IMR-90 (cell line): ENCODE measurements at regions not wholly inside any gene's neighbourhood (a gene's known extent, or its start where the extent isn't known, plus 50 kb on each side); places are given as distances from the start of the nearest gene placed in this dataset.

Experiments used
- ATAC-seq: fragments of 200-7000 bp; cut with Tn5 transposase; 2 replicates; pipeline ENCODE4 v1.9.1; 2020; ENCODE audit warnings: low read depth, mild to moderate bottlenecking, moderate library complexity
- BruUV-seq: library from RNA; stranded (reverse); fragments of 400-500 nt; replicated peaks from 2 replicates; lab custom pipeline; 2021; lab: Mats Ljungman, UMichigan
- CTCF ChIA-PET: fragments of 300-600 bp; formaldehyde crosslinking; extraction: SDS; loops from one replicate; lab custom pipeline; 2021; ENCODE audit warnings: antibody characterized with exemption; lab: Yijun Ruan, JAX
- POLR2A ChIA-PET: fragments of 300-600 bp; sonication (Branson Sonifier 250); formaldehyde crosslinking; loops from one replicate; lab custom pipeline; 2022; ENCODE audit warnings: antibody characterized with exemption; ENCODE audit not compliant: unreplicated experiment; lab: Charles Lee
- DNase-seq: peaks from one replicate; pipeline ENCODE4 v3.0.0; 2013
- H2AFZ ChIP-seq: replicated peaks from 2 replicates; pipeline ENCODE3; 2013; ENCODE audit warnings: low read length, mild to moderate bottlenecking; ENCODE audit not compliant: poor library complexity
- H2AK5ac ChIP-seq: 2 replicates; pipeline ENCODE4 v1.6.1; 2013; ENCODE audit warnings: low read depth, low read length, inconsistent platforms
- H2AK9ac ChIP-seq: replicated peaks from 2 replicates; pipeline ENCODE3; 2013; ENCODE audit warnings: mild to moderate bottlenecking, low read depth, low read length, moderate library complexity; ENCODE audit not compliant: poor library complexity
- H2BK120ac ChIP-seq: 2 replicates; pipeline ENCODE4 v1.6.1; 2013; ENCODE audit warnings: low read depth, low read length, inconsistent platforms
- H2BK15ac ChIP-seq: 3 replicates; pipeline ENCODE4 v1.6.1; 2013; ENCODE audit warnings: low read depth, low read length, inconsistent platforms
- H2BK20ac ChIP-seq: 2 replicates; pipeline ENCODE4 v1.6.1; 2013; ENCODE audit warnings: low read depth, mild to moderate bottlenecking, inconsistent platforms, low read length, moderate library complexity
- H2BK5ac ChIP-seq: 2 replicates; pipeline ENCODE4 v1.6.1; 2013; ENCODE audit warnings: mild to moderate bottlenecking, low read depth, low read length, inconsistent platforms; ENCODE audit not compliant: poor library complexity, severe bottlenecking
- H3K14ac ChIP-seq: replicated peaks from 2 replicates; pipeline ENCODE4 v1.6.1; 2013; ENCODE audit warnings: low read depth, low read length, inconsistent platforms
- H3K18ac ChIP-seq: 2 replicates; pipeline ENCODE4 v1.6.1; 2013; ENCODE audit warnings: low read depth, low read length, control low read depth
- H3K23ac ChIP-seq: 2 replicates; pipeline ENCODE4 v1.6.1; 2013; ENCODE audit warnings: low read depth, low read length, inconsistent platforms
- H3K27ac ChIP-seq: 2 replicates; pipeline ENCODE4 v1.5.1; 2013; ENCODE audit warnings: mild to moderate bottlenecking, control low read depth, low read length; ENCODE audit not compliant: insufficient read depth
- H3K27me3 ChIP-seq: 2 replicates; pipeline ENCODE4 v1.6.1; 2013; ENCODE audit warnings: low read length; ENCODE audit not compliant: control insufficient read depth, insufficient read depth
- H3K36me3 ChIP-seq: 2 replicates; pipeline ENCODE4 v1.6.1; 2013; ENCODE audit warnings: low read length, mixed read lengths; ENCODE audit not compliant: control insufficient read depth, insufficient read depth
- H3K4ac ChIP-seq: 2 replicates; pipeline ENCODE4 v1.6.1; 2013; ENCODE audit warnings: low read depth, low read length, inconsistent platforms
- H3K4me1 ChIP-seq: 2 replicates; pipeline ENCODE4 v1.6.1; 2013; ENCODE audit warnings: low read length, mixed read lengths; ENCODE audit not compliant: control insufficient read depth, insufficient read depth
- H3K4me2 ChIP-seq: 2 replicates; pipeline ENCODE4 v1.6.1; 2013; ENCODE audit warnings: low read depth, mild to moderate bottlenecking, control low read depth, low read length, moderate library complexity
- H3K4me3 ChIP-seq: 2 replicates; pipeline ENCODE4 v1.5.1; 2013; ENCODE audit warnings: low read depth, mild to moderate bottlenecking, control low read depth, low read length, moderate library complexity; ENCODE audit not compliant: insufficient read depth
- H3K56ac ChIP-seq: 2 replicates; pipeline ENCODE4 v1.6.1; 2013; ENCODE audit warnings: low read length, inconsistent platforms; ENCODE audit not compliant: insufficient read depth; ENCODE audit errors: extremely low read depth
- H3K79me1 ChIP-seq, 2 experiments: 2 replicates each; pipeline ENCODE4 v1.6.1; 2013; ENCODE audit warnings: low read length in 2 of 2, inconsistent platforms in 1 of 2, low read depth in 1 of 2
- H3K9ac ChIP-seq: 2 replicates; pipeline ENCODE4 v1.6.1; 2013; ENCODE audit warnings: low read depth, low read length, control low read depth
- H3K9me1 ChIP-seq: 2 replicates; pipeline ENCODE4 v1.6.1; 2013; ENCODE audit warnings: low read length, inconsistent platforms; ENCODE audit not compliant: insufficient read depth
- H3K9me3 ChIP-seq: 2 replicates; pipeline ENCODE4 v1.6.1; 2013; ENCODE audit warnings: low read length; ENCODE audit not compliant: control insufficient read depth, insufficient read depth
- H4K20me1 ChIP-seq: 2 replicates; pipeline ENCODE4 v1.6.1; 2013; ENCODE audit warnings: low read length, inconsistent platforms; ENCODE audit not compliant: insufficient read depth
- H4K5ac ChIP-seq: 2 replicates; pipeline ENCODE4 v1.6.1; 2013; ENCODE audit warnings: mild to moderate bottlenecking, low read depth, low read length, control low read depth
- H4K8ac ChIP-seq, 2 experiments: 2 replicates each; pipeline ENCODE4 v1.6.1; 2013; ENCODE audit warnings: low read depth in 2 of 2, low read length in 2 of 2, control low read depth in 1 of 2, inconsistent platforms in 1 of 2
- H4K91ac ChIP-seq: 2 replicates; pipeline ENCODE4 v1.6.1; 2013; ENCODE audit warnings: low read depth, low read length, inconsistent platforms; ENCODE audit not compliant: insufficient read depth
- BHLHE40 ChIP-seq: fragments of 150-350 bp; IDR thresholded peaks from 2 replicates; pipeline ENCODE4 v1.6.1; 2016; ENCODE audit warnings: mild to moderate bottlenecking, low read depth, low read length
- FOS ChIP-seq: fragments of 150-350 bp; IDR thresholded peaks from 2 replicates; pipeline ENCODE4 v1.6.1; 2016; ENCODE audit warnings: low read depth, low read length
- MAFK ChIP-seq: IDR thresholded peaks from 2 replicates; pipeline ENCODE4 v1.6.1; 2012; ENCODE audit warnings: low read depth, low read length, improper control_type of control experiment
- POLR2A ChIP-seq: IDR thresholded peaks from 2 replicates; pipeline ENCODE4 v1.6.1; 2012; ENCODE audit warnings: mild to moderate bottlenecking, low read depth, low read length
- RCOR1 ChIP-seq: IDR thresholded peaks from 2 replicates; pipeline ENCODE4 v1.6.1; 2012; ENCODE audit warnings: mild to moderate bottlenecking, low read length, improper control_type of control experiment; ENCODE audit not compliant: insufficient replicate concordance
- RFX5 ChIP-seq: IDR thresholded peaks from 2 replicates; pipeline ENCODE4 v1.8.0; 2012; ENCODE audit warnings: low read depth, mild to moderate bottlenecking, low read length, moderate library complexity
- USF2 ChIP-seq: fragments of 150-350 bp; IDR thresholded peaks from 2 replicates; pipeline ENCODE4 v1.6.1; 2017; ENCODE audit warnings: mild to moderate bottlenecking, antibody characterized with exemption, low read length, low read depth
- WGBS, 2 experiments: methylation state at CpG; one replicate each; pipeline versions ENCODE4 v1.1.5 to v1.1.7; 2013; ENCODE audit warnings: missing lambda C conversion rate in 2 of 2; ENCODE audit not compliant: insufficient read length in 1 of 2; ENCODE audit errors: extremely low coverage in 2 of 2; 5-methylcytosine and 5-hydroxymethylcytosine counted together
- dilution Hi-C: fragments of 300-500 bp; cut with HindIII; formaldehyde crosslinking; loops from one replicate; pipeline ENCODE4 v1.14.3; 2018; ENCODE audit warnings: low sequenced_read_pairs; ENCODE audit not compliant: unreplicated experiment
- in situ Hi-C: fragments of 300-500 bp; cut with MboI; formaldehyde crosslinking; loops from 3 replicates; pipeline ENCODE4 v1.14.3; 2019; ENCODE audit warnings: low sequenced_read_pairs, inconsistent platforms, mixed read lengths
- intact Hi-C: fragments of 100-400 bp; cut with micrococcal nuclease; formaldehyde crosslinking; loops from 2 replicates; pipeline ENCODE4 v1.10.0; 2022
- TF ChIP-seq, protein P1 (sequence below): fragments of 150-350 bp; IDR thresholded peaks from 2 replicates; pipeline ENCODE4 v1.6.1; 2016; ENCODE audit warnings: low read depth, mild to moderate bottlenecking, low read length, moderate library complexity, borderline replicate concordance

GRCh38 chr12:127393465-127393864 lies 873.5 kb upstream of the TMEM132C start:
- no peak for TF ChIP-seq BHLHE40
- TF ChIP-seq RFX5: no peak
- no peak for TF ChIP-seq RCOR1
- TF ChIP-seq, protein P1, sequence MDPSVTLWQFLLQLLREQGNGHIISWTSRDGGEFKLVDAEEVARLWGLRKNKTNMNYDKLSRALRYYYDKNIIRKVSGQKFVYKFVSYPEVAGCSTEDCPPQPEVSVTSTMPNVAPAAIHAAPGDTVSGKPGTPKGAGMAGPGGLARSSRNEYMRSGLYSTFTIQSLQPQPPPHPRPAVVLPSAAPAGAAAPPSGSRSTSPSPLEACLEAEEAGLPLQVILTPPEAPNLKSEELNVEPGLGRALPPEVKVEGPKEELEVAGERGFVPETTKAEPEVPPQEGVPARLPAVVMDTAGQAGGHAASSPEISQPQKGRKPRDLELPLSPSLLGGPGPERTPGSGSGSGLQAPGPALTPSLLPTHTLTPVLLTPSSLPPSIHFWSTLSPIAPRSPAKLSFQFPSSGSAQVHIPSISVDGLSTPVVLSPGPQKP: no peak
- no peak for TF ChIP-seq POLR2A
- no peak for TF ChIP-seq MAFK
- TF ChIP-seq FOS: no peak
- no peak for TF ChIP-seq USF2
- dilution Hi-C loops (no loop called here), intact Hi-C loops (loop anchor here (5.0 kb wide), 1 partner anchor 164 kb away; no protein-coding TSS in a partner anchor), in situ Hi-C loops (no loop called here)
- no TSS peak for BruUV-seq
- Histone ChIP-seq H3K9ac (no peak overlapping the region), H4K5ac (no peak overlapping the region), H2AK9ac (no peak overlapping the region), H3K23ac (no peak overlapping the region), H3K36me3 (no peaks in the 10 kb centered on the region), H2BK20ac (no peak overlapping the region), H3K79me1 (no peaks in the 10 kb centered on the region), H3K27me3 (no peaks in the 10 kb centered on the region), H3K4me2 (no peak overlapping the region), H3K14ac (no peak overlapping the region), H2AK5ac (no peak overlapping the region), H2BK120ac (no peak overlapping the region), H3K9me3 (peaks cover 3% of the 10 kb centered on the region; the same call in 1 of the 2 replicates), H2BK5ac (no peak overlapping the region), H4K20me1 (no peaks in the 10 kb centered on the region), H3K18ac (no peak overlapping the region), H3K4me1 (no peaks in the 10 kb centered on the region), H2BK15ac (no peak overlapping the region), H3K9me1 (no peaks in the 10 kb centered on the region), H3K4me3 (no peak overlapping the region), H3K27ac (no peak overlapping the region), H3K56ac (no peak overlapping the region), H4K91ac (no peak overlapping the region), H2AFZ (no peak overlapping the region), H3K4ac (no peak overlapping the region), H4K8ac (no peak overlapping the region)
- no peak for ATAC-seq
- CTCF ChIA-PET: no interaction called here
- DNase-seq: no peak
- WGBS, 2 experiments: no CpG with 5 or more reads among the region's 4 CpGs
- POLR2A ChIA-PET: no interaction called here
